ENCODE measurements at regions not wholly inside any gene's neighbourhood (a gene's known extent, or its start where the extent isn't known, plus 50 kb on each side); places are given as distances from the start of the nearest gene placed in this dataset.
"Not testable (repeated sequence)": the region's sequence is repeated elsewhere in the genome, so short reads cannot be mapped to it uniquely, and the experiment has no call there.

GRCh38 chr20:58573986-58574385 is 58.8 kb upstream of the APCDD1L start:
- Histone ChIP-seq H3K36me3 (no peaks in the 10 kb centered on the region), H3K4me3 (no peak overlapping the region), H3K9me3 (no peaks in the 10 kb centered on the region), H3K27me3 (no peaks in the 10 kb centered on the region), H3K27ac (no peak overlapping the region), H3K4me1 (peaks cover 0 to 11% of the 10 kb centered on the region in 2 donors)
- DNase-seq (ENCODE audit: low spot score) = no peak
- no peak for TF ChIP-seq CTCF (IDR thresholded peaks at IDR 0.05)

GRCh38 chr20:58573257-58573656 is 58.1 kb upstream of the APCDD1L start:
- peaks cover 0 to 11% of the 10 kb centered on the region in 2 donors for H3K4me1 ChIP-seq
- H3K4me3 ChIP-seq = no peak overlapping the region
- no peaks in the 10 kb centered on the region for H3K9me3 ChIP-seq
- H3K27ac ChIP-seq = no peak overlapping the region
- DNase-seq (ENCODE audit: low spot score) = no peak
- TF ChIP-seq CTCF (IDR thresholded peaks at IDR 0.05) = no peak
- H3K36me3 ChIP-seq = no peaks in the 10 kb centered on the region
- H3K27me3 ChIP-seq = no peaks in the 10 kb centered on the region

GRCh38 chr20:58572428-58572763 is 57.2 kb upstream of the APCDD1L start:
- not testable (repeated sequence) for H3K4me3 ChIP-seq; H3K27me3 ChIP-seq; H3K36me3 ChIP-seq; H3K27ac ChIP-seq; DNase-seq (ENCODE audit: low spot score); H3K9me3 ChIP-seq
- H3K4me1 ChIP-seq = peaks cover 0 to 11% of the 10 kb centered on the region in 2 donors

GRCh38 chr20:58571693-58572427 is 56.7 kb upstream of the APCDD1L start:
- Histone ChIP-seq H3K4me3 (no peak overlapping the region), H3K27me3 (no peaks in the 10 kb centered on the region), H3K4me1 (peaks cover 0 to 11% of the 10 kb centered on the region in 2 donors), H3K27ac (no peak overlapping the region), H3K36me3 (no peaks in the 10 kb centered on the region), H3K9me3 (no peaks in the 10 kb centered on the region)
- no peak for DNase-seq (ENCODE audit: low spot score)
- no peak for TF ChIP-seq CTCF (IDR thresholded peaks at IDR 0.05)

GRCh38 chr20:58571356-58571692 is 56.1 kb upstream of the APCDD1L start:
- Histone ChIP-seq H3K27me3 (no peaks in the 10 kb centered on the region), H3K36me3 (no peaks in the 10 kb centered on the region), H3K9me3 (no peaks in the 10 kb centered on the region), H3K27ac (no peak overlapping the region), H3K4me1 (peaks cover 0 to 11% of the 10 kb centered on the region in 2 donors), H3K4me3 (no peak overlapping the region)
- TF ChIP-seq CTCF (IDR thresholded peaks at IDR 0.05) = no peak
- no peak for DNase-seq (ENCODE audit: low spot score)

GRCh38 chr20:58570204-58570859 is 55.1 kb upstream of the APCDD1L start:
- Histone ChIP-seq H3K27ac (no peak overlapping the region), H3K4me3 (no peak overlapping the region), H3K4me1 (peaks cover 0 to 11% of the 10 kb centered on the region in 2 donors), H3K27me3 (no peaks in the 10 kb centered on the region), H3K36me3 (no peaks in the 10 kb centered on the region), H3K9me3 (no peaks in the 10 kb centered on the region)
- no peak for TF ChIP-seq CTCF (IDR thresholded peaks at IDR 0.05)
- DNase-seq (ENCODE audit: low spot score) = no peak
